ENCODE measurements at regions not wholly inside any gene's neighbourhood (a gene's known extent, or its start where the extent isn't known, plus 50 kb on each side); places are given as distances from the start of the nearest gene placed in this dataset.
A peak's percentile ranks its signal among the peaks of the same experiment; 100 is the strongest.

DNA sequence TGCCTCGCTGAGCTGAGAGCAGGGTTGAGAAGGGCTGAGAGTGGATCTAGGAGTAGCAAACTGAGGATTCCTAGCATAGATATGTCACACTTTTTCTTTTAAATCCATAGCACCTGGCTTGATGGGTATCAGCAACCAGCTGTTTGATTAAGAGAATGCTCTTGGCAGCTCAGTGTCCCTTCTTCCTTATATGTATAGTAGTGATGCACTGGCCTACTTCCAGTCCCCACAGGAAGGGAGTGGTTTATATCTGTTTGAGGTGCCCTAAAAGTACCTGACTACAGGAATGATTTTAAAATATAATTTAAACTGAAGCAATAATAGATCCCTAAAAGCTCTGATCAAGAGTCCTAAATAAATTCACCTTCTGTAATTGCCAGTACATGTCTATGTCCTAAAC, 546.8 kb upstream of the ZNF608 start:
- TF ChIP-seq EZH2phosphoT487 (IDR thresholded peaks at IDR 0.05; ENCODE audit: borderline replicate concordance, low read depth, low read length) = no peak
- TF ChIP-seq, protein P1, sequence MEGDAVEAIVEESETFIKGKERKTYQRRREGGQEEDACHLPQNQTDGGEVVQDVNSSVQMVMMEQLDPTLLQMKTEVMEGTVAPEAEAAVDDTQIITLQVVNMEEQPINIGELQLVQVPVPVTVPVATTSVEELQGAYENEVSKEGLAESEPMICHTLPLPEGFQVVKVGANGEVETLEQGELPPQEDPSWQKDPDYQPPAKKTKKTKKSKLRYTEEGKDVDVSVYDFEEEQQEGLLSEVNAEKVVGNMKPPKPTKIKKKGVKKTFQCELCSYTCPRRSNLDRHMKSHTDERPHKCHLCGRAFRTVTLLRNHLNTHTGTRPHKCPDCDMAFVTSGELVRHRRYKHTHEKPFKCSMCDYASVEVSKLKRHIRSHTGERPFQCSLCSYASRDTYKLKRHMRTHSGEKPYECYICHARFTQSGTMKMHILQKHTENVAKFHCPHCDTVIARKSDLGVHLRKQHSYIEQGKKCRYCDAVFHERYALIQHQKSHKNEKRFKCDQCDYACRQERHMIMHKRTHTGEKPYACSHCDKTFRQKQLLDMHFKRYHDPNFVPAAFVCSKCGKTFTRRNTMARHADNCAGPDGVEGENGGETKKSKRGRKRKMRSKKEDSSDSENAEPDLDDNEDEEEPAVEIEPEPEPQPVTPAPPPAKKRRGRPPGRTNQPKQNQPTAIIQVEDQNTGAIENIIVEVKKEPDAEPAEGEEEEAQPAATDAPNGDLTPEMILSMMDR (conservative IDR thresholded peaks at IDR 0.05; ENCODE audit: low read length) = no peak
- POLR2A ChIA-PET = interaction anchor here (0.6 to 2.0 kb wide), 11 partner anchors 8 to 1883 kb away, joined by 3 to 11 read pairs (median 3); no protein-coding TSS in a partner anchor
- Histone ChIP-seq H3K4me1 (ENCODE audit: insufficient read depth, low read length, poor library complexity, severe bottlenecking) (peaks cover 25% of the 10 kb centered on the region), H3K9me3 (ENCODE audit: low read length) (no peaks in the 10 kb centered on the region), H3K36me3 (ENCODE audit: insufficient read depth, low read length) (no peaks in the 10 kb centered on the region), H3K4me3 (ENCODE audit: low read depth, low read length, poor library complexity, severe bottlenecking) (peak overlapping the region; percentile 27), H3K4me2 (ENCODE audit: low read length) (peak overlapping the region; percentile 56), H2AFZ (ENCODE audit: low read length) (peak overlapping the region; percentile 77), H3K9me2 (ENCODE audit: insufficient read depth, low read length) (no peaks in the 10 kb centered on the region), H3K79me2 (ENCODE audit: insufficient read depth, low read depth, low read length) (no peaks in the 10 kb centered on the region), H3K27ac (ENCODE audit: low read depth, low read length, poor library complexity, severe bottlenecking) (peak overlapping the region; percentile 52), H4K20me1 (ENCODE audit: insufficient read depth, low read length) (no peaks in the 10 kb centered on the region)
- BruUV-seq (replicated peaks) = no TSS peak
- intact Hi-C loops (cut with micrococcal nuclease; ENCODE audit: unreplicated experiment) = no loop called here
- CTCF ChIA-PET (ENCODE audit: unreplicated experiment) = no interaction called here
- DNase-seq (ENCODE audit: low spot score) = peak; percentile 29

DNA sequence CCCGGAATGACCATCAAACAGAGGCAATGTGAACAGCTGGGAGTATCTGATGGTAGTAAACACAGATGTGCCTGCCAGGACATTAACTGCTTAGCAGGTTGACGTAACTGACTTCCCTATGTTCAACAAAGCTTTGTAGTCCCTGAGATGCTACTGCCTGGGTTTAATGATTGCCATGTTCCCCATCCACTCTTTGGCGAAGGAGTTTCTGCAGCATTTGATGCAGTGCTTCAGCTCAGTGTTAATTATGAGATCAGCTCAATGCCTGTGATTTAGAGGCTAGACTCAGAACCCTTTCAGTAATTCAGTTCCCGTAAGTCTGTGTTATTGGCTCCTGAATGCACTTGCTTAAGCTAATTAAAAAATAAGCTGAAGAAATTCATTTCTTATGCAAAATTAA, 547.3 kb upstream of the ZNF608 start:
- no TSS peak for BruUV-seq (replicated peaks)
- Histone ChIP-seq H3K9me3 (ENCODE audit: low read length) (no peaks in the 10 kb centered on the region), H3K27ac (ENCODE audit: low read depth, low read length, poor library complexity, severe bottlenecking) (no peak overlapping the region), H3K36me3 (ENCODE audit: insufficient read depth, low read length) (no peaks in the 10 kb centered on the region), H2AFZ (ENCODE audit: low read length) (peak overlapping the region; percentile 77), H3K4me3 (ENCODE audit: low read depth, low read length, poor library complexity, severe bottlenecking) (no peak overlapping the region), H3K79me2 (ENCODE audit: insufficient read depth, low read depth, low read length) (no peaks in the 10 kb centered on the region), H3K4me2 (ENCODE audit: low read length) (peak overlapping the region; percentile 56; the same call in 1 of the 2 replicates), H3K4me1 (ENCODE audit: insufficient read depth, low read length, poor library complexity, severe bottlenecking) (peaks cover 25% of the 10 kb centered on the region), H4K20me1 (ENCODE audit: insufficient read depth, low read length) (no peaks in the 10 kb centered on the region), H3K9me2 (ENCODE audit: insufficient read depth, low read length) (no peaks in the 10 kb centered on the region)
- intact Hi-C loops (cut with micrococcal nuclease; ENCODE audit: unreplicated experiment) = no loop called here
- TF ChIP-seq, protein P1 (conservative IDR thresholded peaks at IDR 0.05; ENCODE audit: low read length) = no peak
- no peak for TF ChIP-seq EZH2phosphoT487 (IDR thresholded peaks at IDR 0.05; ENCODE audit: borderline replicate concordance, low read depth, low read length)
- ChIA-PET CTCF (ENCODE audit: unreplicated experiment) (no interaction called here), POLR2A (interaction anchor here (0.6 to 2.0 kb wide), 8 partner anchors 8 to 291 kb away, joined by 3 to 11 read pairs (median 3); no protein-coding TSS in a partner anchor)
- peak; percentile 27 for DNase-seq (ENCODE audit: low spot score)

DNA sequence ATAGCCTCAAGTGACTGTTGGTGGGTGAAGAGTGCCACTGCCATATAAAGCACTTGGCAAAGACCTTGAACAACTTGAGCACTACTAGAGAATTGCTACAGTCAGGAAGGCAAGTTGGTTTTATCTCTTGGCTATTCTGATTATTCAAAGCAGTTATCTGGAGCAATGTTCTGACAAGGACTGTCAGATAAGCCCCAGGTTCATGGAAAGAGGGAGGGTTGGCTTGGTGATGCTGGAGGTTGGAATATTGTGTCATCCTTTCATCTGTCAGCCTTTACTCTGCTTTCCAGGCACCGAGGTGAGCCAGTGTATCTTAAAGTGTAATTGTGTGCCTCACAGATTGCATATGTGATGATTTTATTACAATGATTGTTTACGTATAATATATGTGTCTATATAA, 548.4 kb upstream of the ZNF608 start:
- Histone ChIP-seq H3K4me1 (ENCODE audit: insufficient read depth, low read length, poor library complexity, severe bottlenecking) (peaks cover 25% of the 10 kb centered on the region), H3K9me2 (ENCODE audit: insufficient read depth, low read length) (no peaks in the 10 kb centered on the region), H3K9me3 (ENCODE audit: low read length) (no peaks in the 10 kb centered on the region), H2AFZ (ENCODE audit: low read length) (no peak overlapping the region; the same call in 1 of the 2 replicates), H3K79me2 (ENCODE audit: insufficient read depth, low read depth, low read length) (no peaks in the 10 kb centered on the region), H3K36me3 (ENCODE audit: insufficient read depth, low read length) (no peaks in the 10 kb centered on the region), H3K27ac (ENCODE audit: low read depth, low read length, poor library complexity, severe bottlenecking) (no peak overlapping the region), H3K4me3 (ENCODE audit: low read depth, low read length, poor library complexity, severe bottlenecking) (no peak overlapping the region), H3K4me2 (ENCODE audit: low read length) (no peak overlapping the region), H4K20me1 (ENCODE audit: insufficient read depth, low read length) (no peaks in the 10 kb centered on the region)
- ChIA-PET CTCF (ENCODE audit: unreplicated experiment) (no interaction called here), POLR2A (interaction anchor here (0.6 to 1.2 kb wide), 4 partner anchors 31 to 1211 kb away, joined by 3 to 4 read pairs (median 3); no protein-coding TSS in a partner anchor)
- intact Hi-C loops (cut with micrococcal nuclease; ENCODE audit: unreplicated experiment) = no loop called here
- no peak for DNase-seq (ENCODE audit: low spot score)
- TF ChIP-seq, protein P1 (conservative IDR thresholded peaks at IDR 0.05; ENCODE audit: low read length) = no peak
- no peak for TF ChIP-seq EZH2phosphoT487 (IDR thresholded peaks at IDR 0.05; ENCODE audit: borderline replicate concordance, low read depth, low read length)
- no TSS peak for BruUV-seq (replicated peaks)
